Stimulated activated CD8-positive, alpha-beta memory T cell treated with anti-CD3 and anti-CD28 coated beads, Interleukin-4, amount 100 ng/mL, for 24 hours (primary cell): ENCODE measurements at regions not wholly inside any gene's neighbourhood (a gene's known extent, or its start where the extent isn't known, plus 50 kb on each side); places are given as distances from the start of the nearest gene placed in this dataset.
"Not testable (repeated sequence)": the region's sequence is repeated elsewhere in the genome, so short reads cannot be mapped to it uniquely, and the experiment has no call there.

Experiments
- DNase-seq: peaks from one replicate; pipeline ENCODE4 v3.0.0-alpha.2; 2020; ENCODE audit warnings: low read depth

- no peak for DNase-seq
Observed at GRCh38 chr2:160550048-160550447, 56.4 kb upstream of the RBMS1 start.

- DNase-seq, result no peak
Observed at GRCh38 chr2:160551259-160551658, 57.7 kb upstream of the RBMS1 start.

GRCh38 chr2:160555420-160556071 is 61.9 kb upstream of the RBMS1 start:
- no peak for DNase-seq

- DNase-seq, result no peak
Observed at GRCh38 chr2:160557903-160558302, 64.3 kb upstream of the RBMS1 start.

GRCh38 chr2:160558531-160558930 is 64.9 kb upstream of the RBMS1 start:
- DNase-seq, result no peak

- no peak for DNase-seq
Observed at GRCh38 chr2:160561551-160562295, 68.1 kb upstream of the RBMS1 start.

- no peak for DNase-seq
Observed at GRCh38 chr2:160562730-160563129, 69.1 kb upstream of the RBMS1 start.

- no peak for DNase-seq
Observed at GRCh38 chr2:160564591-160564990, 71.0 kb upstream of the RBMS1 start.

- no peak for DNase-seq
Observed at GRCh38 chr2:160565099-160565845, 71.7 kb upstream of the RBMS1 start.

- no peak for DNase-seq
Observed at GRCh38 chr2:160566717-160567116, 73.1 kb upstream of the RBMS1 start.

GRCh38 chr2:160568856-160569255 is 75.2 kb upstream of the RBMS1 start:
- no peak for DNase-seq

- no peak for DNase-seq
Observed at GRCh38 chr2:160570376-160570775, 76.8 kb upstream of the RBMS1 start.

- no peak for DNase-seq
Observed at GRCh38 chr2:160574468-160575140, 81.0 kb upstream of the RBMS1 start.

GRCh38 chr2:160575368-160575767 is 81.8 kb upstream of the RBMS1 start:
- no peak for DNase-seq

GRCh38 chr2:160576054-160576499 is 82.5 kb upstream of the RBMS1 start:
- no peak for DNase-seq

- DNase-seq, result not testable (repeated sequence)
Observed at GRCh38 chr2:160577081-160577480, 83.5 kb upstream of the RBMS1 start.

GRCh38 chr2:160581035-160581434 is 87.4 kb upstream of the RBMS1 start:
- no peak for DNase-seq

- DNase-seq, result no peak
Observed at GRCh38 chr2:160581448-160581847, 87.8 kb upstream of the RBMS1 start.

GRCh38 chr2:160582081-160582480 is 88.5 kb upstream of the RBMS1 start:
- DNase-seq, result no peak

- no peak for DNase-seq
Observed at GRCh38 chr2:160582490-160583145, 89.0 kb upstream of the RBMS1 start.

- no peak for DNase-seq
Observed at GRCh38 chr2:160583146-160583535, 89.5 kb upstream of the RBMS1 start.
